NCI-H345 treated with DMSO at 0.1 percent for 48 hours (cell line): ENCODE measurements at regions not wholly inside any gene's neighbourhood (a gene's known extent, or its start where the extent isn't known, plus 50 kb on each side); places are given as distances from the start of the nearest gene placed in this dataset.
A peak's percentile ranks its signal among the peaks of the same experiment; 100 is the strongest.
"Not testable (repeated sequence)": the region's sequence is repeated elsewhere in the genome, so short reads cannot be mapped to it uniquely, and the experiment has no call there.

Experiments used
- DNase-seq: peaks from one replicate; lab custom pipeline; 2025; ENCODE audit not compliant: unreplicated experiment; lab: John Stamatoyannopoulos, UW

DNA sequence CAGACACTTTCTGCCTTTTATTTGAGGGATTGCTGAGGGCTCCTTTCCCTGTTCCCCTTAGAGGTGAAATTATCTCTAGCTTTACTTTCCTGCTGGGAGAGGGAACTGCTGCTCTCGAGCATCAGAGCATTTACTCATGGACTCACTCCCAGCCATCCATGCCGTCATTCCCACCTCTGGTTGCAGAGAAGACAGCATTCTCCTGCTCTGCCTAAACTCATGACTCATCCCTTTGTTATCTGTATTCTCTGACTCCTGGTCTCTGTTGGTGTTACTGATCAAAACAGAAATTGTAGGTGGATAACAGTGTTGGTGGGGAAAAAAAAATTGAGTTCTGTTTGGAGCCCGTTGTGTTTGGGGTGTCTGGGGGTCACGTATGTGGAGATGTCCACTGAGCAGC lies 159.3 kb downstream of the TTC8 start:
- DNase-seq = no peak

DNA sequence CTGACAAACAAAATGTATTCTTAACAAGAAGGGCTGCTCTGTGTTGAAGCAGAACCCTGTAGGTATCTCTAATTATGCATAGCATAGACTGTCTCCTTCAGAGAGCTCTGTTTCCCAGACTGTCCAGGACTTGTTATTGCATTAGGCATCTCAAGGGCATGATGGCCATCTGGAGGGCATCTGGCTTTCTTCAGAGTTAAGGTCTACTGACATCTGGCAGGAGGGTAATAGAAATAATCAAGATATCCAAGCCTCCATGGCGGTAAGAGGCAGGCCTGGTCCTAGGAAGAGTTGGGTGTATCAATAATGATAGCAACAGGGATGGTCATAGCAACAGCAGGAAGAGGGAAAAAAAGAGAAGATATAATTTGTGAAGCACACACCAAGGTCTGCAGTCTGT lies 161.2 kb downstream of the TTC8 start:
- DNase-seq = no peak

DNA sequence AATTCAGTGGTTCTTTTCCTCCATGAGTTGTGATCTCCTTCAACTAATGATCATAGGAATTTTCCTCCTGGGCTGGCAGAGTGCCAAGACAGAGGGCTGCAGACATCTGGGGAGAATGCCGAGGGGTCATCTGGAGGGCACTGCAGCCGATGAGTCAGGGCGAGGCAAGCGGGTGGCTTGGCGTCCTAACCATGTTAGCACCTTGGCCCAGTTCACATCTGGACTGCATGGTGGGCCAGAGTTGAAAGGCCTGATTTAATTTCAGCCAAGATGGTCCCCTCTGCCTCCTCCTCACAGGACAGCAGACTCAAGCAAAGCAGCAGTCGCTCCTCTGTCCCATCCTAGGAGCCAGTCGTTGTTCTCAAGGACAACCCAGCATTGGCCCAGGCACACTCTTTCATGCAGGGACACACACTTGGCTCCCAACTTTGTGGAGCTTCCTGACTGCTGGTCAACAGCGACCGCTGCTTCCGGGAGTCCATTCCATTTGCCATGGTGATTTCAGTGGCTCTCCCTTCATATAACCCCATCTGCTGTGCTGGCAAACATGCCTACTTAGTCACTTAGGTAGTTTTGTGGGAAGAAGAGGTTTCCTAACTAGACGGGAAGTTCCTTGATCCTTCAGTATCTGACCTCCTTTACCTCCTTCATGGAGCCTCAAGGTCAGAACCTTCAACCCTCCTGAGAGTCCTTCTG lies 161.8 kb downstream of the TTC8 start:
- no peak for DNase-seq

DNA sequence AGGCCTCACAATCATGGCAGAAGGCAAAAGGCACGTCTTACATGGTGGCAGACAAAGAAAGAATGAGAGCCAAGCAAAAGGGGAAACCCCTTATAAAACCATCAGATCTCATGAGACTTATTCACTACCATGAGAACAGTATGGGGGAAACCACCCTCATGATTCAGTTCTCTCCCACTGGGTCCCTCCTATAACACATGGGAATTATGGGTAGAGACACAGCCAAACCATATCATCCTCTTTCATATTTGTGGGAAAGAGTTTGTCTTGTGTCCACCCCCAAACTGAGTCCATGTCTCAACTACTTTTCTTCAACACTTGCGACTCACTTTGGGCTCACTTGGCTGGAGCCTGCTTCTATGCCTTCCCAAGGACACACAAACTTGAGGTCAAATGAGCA lies 162.5 kb downstream of the TTC8 start:
- not testable (repeated sequence) for DNase-seq

DNA sequence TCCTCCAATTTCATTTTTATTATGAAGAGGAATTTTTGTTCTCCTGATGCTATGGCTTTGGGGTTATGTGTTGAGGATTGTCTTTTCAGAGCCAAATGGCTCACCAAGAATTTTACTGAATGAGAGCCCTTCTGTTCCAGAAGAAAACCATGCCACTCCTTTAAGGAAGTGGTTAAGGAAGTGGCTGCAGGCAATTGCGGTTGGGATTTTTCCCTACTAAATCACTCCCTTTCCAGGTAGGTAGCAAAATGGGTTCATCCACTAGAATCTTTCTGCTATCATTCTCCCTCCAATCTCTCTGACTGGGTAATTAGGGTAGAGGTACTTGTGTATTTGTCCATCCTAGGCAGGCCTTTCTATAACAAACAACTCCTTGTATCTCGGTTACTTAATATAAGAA lies 163.1 kb downstream of the TTC8 start:
- DNase-seq = no peak

DNA sequence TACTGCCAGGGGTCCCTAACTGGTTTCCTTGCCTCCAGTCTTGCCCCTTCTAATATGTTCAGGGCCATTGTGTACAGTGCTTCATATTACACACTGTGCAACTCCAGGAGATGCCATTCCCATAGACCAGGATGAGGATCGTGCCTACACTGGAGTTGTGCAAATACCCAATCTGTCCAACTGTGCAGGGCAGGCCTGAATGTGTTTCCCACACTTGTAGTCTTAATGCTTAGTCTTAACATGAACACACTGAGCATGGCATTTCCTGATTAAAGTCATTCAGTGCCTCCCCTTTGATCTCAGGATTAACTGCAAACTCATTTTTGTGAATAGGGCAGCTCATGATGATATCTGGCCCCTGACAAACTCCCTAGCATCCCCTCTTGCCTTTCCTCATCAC lies 165.5 kb downstream of the TTC8 start:
- DNase-seq = no peak

DNA sequence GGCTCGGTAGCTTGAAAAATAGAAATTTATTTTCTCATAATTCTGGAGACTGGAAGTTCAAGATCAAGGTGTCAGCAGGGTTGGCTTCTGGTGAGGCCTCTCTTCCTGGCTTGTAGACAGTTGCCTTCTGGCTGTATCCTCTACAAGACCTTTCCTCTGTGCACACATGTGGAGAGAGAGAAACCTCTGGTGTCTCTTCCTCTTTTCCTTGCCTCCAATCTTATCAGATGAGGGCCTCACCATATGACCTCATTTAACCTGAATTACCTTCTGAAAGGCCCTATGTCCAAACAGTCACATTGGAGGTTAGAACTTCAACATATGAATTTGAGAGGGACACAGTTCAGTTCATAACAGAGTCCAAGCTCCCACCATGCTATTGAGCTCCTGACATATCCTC lies 166.4 kb downstream of the TTC8 start:
- no peak for DNase-seq

DNA sequence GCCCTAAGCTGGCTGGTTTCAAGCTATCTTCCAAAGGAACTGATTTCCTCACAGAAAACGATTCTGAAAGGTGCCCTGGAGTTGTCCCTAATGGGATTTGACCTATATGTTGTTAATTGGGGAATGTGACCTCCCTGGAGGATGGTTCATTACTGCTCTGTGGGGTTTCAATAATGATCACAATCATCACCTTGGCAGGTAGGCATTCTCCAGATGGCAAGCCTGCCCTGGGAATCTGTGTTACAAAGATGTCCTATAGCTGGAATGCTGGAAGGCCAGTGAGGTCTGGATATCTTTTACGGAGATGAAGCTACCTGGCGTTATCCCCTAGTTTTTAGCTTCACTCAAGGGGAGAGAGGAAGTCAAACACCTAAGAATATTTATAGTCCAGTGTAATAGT lies 167.6 kb downstream of the TTC8 start:
- no peak for DNase-seq

DNA sequence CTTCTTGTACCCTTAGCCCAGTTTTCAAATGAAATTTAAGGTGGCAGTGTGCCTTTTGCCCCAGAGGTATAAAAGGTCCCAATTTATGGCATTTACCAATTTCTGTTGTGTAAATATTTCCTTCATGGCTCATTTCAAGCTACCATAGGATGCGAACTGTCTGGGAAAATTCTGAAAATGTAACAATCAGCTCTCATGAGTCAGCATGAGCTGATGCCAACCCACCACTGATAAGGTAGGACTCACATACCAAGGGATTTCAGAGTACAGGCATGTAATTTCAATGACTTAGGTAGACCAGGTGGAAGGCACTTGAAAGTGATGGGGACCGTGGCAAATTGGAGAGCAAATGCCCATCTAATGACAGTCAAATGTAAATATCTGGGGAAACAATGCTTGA lies 169.5 kb downstream of the TTC8 start:
- DNase-seq = peak; percentile 6

DNA sequence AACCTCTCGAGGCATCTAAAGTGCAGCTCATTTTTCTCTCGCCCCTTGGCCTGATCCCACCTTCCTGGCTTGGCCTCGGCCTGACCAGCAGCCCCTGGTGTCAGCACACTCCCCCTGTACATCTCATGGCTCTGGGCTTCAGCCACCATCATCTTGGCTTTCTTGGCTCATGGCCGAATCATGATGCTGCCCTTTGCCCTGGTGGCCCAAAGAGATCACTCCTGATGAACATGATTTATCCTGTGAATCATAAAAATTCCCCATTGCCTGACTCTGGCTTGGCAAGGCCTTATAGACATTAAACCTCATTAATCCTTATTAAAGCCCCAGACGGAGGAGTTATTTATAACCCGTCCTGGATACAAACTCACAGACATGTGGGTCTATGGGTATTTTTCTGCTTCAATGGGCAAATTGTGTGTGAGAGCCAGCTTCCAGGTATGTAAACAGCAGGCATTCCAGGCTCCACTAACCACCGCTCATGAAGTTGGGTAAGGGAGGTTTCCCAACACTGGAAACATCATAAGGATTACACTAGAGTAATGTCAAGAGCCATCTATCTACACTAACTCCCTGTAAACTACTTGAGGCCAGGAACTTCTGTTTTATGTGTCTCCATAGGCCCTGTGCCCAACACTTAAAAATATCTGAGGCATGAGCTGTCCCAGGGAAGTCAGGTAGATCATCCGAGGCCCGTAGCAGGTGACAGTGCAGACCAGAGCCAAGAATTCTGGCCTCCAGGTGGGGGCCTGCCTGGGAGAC lies 171.2 kb downstream of the TTC8 start:
- no peak for DNase-seq

DNA sequence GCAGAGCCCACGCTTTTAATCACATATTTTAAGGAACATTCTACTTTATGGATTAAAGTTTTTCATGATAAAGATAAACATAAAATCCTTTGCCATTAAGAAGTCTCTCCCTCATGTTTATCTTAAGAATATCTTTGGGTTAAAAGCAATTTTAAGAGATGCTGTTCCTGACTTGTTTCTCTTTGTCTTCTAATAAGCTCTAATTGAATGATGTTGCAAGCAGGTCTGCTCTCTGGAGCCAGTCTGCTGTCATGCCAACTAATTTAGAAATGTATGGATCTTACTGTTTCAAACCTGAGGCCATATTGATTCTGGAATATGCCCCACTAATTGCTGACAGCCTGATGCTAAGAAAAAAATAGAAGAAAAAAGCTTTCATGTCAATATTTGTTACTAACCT lies 173.6 kb downstream of the TTC8 start:
- DNase-seq = no peak

DNA sequence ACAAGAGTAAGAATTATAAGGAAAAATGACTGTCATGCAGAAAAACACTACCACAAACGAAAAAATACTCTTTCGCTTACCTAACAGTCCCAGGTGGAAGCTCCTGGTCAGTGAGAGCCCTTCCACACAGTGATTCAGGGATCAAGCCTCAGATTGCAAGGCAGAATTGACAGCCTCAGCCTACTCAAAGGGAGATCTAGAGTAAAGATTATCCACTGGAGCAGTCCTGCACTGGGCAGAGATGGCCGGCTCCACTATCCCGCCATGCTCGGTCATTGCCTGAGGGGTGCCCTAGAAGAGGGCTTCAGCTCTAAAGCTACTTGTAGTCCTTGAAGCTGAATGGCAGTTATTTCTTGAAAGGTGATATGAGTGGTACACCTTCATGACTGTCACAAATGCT lies 174.7 kb downstream of the TTC8 start:
- no peak for DNase-seq

DNA sequence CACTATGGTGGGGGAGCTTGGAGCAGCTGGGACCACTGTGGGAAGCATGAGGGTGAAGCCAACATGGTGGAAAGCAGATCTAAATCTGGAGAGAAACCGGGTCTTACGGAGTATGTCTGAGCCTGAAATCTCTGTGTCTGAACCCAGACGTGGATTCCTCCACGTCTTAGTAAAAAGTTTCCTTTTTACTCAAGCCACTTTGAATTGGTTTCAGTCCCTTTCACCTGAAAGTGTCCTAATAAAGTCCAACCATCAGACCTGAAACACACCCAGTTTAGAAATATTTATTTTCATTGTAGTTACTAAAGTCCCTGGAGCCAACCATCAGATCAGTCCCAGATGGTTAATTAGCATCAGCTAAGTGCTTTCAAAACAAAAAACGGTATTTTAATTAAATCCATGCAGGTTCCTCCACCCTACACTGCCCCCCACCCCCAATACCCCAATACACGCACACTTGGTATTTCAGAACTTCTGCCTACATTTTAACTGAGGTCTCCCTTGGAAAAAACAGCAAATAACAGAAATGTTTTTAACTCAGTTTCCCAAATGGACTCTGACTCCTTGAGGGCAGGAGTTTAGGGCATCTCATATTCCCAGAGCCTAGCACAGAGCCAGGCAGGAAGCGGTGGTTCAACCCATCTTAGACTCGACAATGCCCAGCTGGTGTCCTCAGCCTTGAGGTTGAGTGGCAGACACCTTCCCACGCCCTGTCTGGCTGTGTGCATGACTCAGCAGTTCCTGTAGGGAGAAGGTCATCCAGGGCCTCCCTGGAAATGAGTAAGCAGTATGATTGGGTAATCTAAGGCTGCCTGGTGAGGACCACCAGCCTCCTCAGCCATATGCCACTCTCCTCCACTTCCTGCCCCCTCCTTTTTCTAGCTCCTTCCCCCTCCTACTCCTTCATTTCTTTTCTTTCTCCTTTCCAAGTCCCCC lies 175.8 kb downstream of the TTC8 start:
- no peak for DNase-seq

DNA sequence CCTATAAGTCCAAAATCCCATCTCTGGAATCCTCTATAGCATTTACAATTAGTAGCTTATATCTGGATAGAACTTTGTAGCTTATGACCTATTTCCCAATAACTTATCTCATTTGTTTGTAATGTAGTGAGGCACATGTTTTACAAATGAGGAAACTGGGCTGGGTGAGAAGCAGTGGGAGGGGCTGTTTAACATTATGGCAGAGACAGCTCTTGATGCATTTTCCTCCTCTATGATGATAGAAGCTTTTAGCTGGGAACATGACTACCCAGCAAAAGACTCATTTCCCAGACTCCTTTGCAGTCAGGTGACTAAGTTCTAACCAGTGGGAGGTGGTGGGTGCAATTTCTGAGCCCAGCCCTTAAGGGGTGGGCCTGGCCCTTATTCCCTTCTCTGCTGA lies 179.7 kb downstream of the TTC8 start:
- DNase-seq = no peak

DNA sequence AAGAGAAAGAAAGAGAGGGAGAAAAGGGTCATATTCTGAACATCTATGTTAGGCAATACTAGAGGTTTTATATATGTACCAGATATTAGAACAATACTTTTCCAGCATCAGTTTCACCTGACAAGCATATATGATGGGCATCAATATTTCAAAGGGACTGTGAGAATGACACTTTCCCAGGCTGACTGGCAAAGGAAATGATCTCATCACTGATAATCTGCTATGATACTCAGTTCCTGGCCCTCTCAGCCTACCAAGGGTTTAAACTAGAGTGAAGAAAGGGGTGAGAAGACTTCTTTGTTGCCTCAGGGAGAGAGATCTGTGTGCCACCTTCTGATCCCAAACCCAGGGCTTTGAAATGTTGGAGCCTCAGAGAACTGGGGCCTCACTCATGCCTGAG lies 183.5 kb downstream of the TTC8 start:
- DNase-seq = no peak

DNA sequence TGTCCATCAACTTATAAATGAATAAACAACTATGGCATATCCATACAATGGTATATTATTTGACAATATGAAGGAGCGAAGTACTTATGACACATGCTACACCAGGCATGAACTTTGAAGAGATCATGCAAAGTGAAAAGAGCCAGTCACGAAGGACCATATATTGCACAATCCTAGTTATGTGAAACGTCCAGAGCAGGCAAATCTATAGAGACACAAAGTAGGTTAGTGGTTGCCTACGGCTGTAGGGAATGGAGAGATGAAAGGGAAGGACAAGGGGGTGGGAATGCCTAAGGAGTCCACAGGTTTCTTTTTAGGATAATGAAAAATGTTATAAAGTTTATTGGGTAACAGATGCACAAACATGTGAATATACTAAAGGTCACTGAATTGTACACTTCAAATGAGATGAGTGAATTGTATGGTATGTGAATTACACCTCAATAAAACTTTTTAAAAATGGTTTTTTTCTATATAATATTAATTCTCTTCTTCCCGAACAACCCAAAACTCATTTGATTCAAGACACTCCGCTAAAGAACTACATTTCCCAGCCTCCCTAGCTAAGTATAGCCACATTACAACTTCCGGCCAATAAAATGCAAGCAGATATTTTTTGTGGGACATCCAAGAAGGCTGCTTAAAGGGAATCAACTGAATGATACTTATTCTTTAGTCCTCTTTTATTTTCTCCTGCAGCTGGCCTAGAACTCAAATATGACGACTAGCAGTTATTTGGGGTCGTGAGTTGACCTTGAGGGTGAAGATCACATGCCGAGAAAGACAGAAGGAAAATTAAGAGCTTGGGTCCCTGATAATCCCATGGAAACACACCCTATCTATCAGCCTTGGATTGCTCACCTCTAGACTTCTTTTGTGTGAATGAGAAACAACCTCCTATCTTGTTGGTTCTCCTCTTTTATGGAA lies 187.2 kb downstream of the TTC8 start:
- no peak for DNase-seq

DNA sequence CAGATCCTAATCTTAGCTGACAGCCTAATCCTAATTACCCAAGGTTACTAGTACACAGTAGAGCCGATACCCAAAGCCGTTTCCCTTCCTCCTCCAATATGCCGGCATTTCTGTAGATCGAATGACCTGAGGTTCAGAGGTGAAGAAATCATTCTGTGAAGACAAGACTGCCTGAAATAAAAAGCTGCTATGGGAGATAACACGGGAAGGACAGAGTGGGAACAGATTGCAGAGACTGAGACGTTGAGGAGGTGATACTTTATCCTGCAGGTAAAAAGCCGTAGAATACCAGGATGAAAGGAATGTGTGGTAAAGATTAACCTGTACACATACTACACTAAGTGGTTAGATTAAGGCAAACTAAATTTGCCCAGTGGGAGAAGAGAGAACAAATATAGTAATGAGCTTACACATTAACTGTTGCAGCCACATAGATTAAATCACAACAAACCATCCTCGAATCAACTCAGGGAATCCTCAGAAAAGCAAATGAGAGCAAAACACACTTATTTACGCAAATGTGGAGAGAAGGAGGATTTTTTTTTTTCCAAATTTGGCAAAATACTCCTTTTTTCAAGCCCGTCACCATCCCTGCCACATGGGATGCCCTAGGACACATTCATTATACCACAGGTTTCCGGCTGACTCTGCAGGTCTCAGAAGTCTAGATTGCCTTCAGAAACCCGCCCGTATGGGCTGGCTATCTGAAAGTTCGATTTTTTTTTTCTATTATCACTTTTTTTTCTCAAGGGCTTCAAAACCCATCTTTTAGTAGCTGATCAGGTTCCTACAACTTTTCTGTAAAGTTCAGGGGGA lies 188.0 kb downstream of the TTC8 start:
- no peak for DNase-seq

DNA sequence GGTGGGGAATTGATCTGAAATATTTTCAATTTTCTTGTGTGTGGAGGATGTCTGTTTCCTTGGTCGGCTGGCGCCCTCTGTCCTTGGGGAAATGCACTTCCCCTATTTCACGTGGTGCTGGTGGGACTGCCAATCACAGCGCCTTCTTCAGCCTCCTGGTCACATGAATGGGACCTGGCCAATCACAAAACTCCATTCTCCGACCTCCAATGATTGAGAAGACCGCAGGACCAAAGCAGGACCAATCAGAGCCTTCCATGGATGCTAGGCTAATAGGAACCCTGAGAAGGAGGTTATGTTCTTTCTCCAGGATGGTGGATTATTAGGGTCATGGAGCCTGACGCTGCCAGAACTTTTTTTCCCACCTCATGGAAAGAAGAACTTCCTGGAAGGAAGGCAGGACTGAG lies 188.7 kb downstream of the TTC8 start:
- DNase-seq = no peak

DNA sequence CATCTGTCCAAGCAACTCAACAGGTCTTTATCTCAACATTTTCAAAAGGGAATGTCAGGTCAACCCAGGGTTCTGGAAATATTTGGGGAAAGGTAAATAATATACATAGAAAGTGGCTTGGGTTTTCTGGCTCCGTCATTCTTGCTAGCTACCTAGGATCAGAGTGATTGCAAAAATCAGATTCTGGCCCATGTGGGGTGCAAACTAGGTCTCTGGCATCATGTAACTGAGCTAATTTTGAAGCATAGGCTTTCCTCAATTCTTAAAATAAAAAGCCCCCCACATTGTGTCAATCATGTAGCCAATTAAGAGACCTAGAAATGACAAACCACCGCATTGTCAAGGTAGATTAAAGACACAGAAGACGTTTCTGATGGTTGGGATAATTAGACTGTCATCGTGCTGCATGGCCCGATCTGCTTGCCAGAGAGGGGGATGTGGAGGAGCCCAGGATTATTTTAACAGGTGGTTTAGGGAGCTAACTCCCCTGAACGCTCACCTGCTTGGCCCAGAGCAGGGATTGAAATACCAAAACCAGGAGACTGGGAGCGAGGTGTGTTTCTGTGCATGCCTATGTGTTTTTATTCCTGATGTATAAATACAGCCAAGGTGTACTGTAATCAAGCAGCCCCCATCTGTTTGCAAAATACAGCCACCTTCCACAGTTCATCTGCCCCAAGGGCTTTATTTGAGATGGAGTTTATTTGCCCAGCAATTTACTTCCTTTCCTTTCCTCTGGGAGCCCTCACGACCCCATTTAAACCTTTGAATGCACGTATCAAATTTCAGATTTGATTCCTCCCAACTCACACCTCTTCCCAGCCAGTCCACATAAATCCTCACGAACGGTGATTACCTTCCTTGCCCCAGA lies 189.5 kb downstream of the TTC8 start:
- peak; percentile 81 for DNase-seq
